Lung microvascular endothelial cell (primary cell): ENCODE measurements at regions not wholly inside any gene's neighbourhood (a gene's known extent, or its start where the extent isn't known, plus 50 kb on each side); places are given as distances from the start of the nearest gene placed in this dataset.

Experiments
- DNase-seq, 2 donors: peaks; one replicate each; pipeline versions ENCODE4 v3.0.0 to v3.0.0-alpha.2; 2010; ENCODE audit warnings: low read depth in 2 of 2

GRCh38 chr3:170780955-170781354, 89.0 kb downstream of the RPL22L1 start:
- no peak for DNase-seq

GRCh38 chr3:170780471-170780870, 89.5 kb downstream of the RPL22L1 start:
- no peak for DNase-seq

- no peak for DNase-seq
Measured at GRCh38 chr3:170778240-170779217, 91.5 kb downstream of the RPL22L1 start.

GRCh38 chr3:170777564-170777926, 92.5 kb downstream of the RPL22L1 start:
- no peak for DNase-seq

- no peak for DNase-seq
Measured at GRCh38 chr3:170776887-170777563, 93.0 kb downstream of the RPL22L1 start.

GRCh38 chr3:170773682-170774425, 96.1 kb downstream of the RPL22L1 start:
- DNase-seq: no peak

- DNase-seq: no peak
Measured at GRCh38 chr3:170772175-170772574, 97.8 kb downstream of the RPL22L1 start.

- DNase-seq: peak in 1 of 2 donors; percentile 38
Measured at GRCh38 chr3:170768334-170768801, 101.6 kb downstream of the RPL22L1 start.

- DNase-seq: no peak
Measured at GRCh38 chr3:170767576-170767941, 102.4 kb downstream of the RPL22L1 start.

GRCh38 chr3:170766823-170767575, 103.0 kb downstream of the RPL22L1 start:
- DNase-seq: no peak

GRCh38 chr3:170766253-170766652, 103.7 kb downstream of the RPL22L1 start:
- no peak for DNase-seq

- DNase-seq: no peak
Measured at GRCh38 chr3:170765419-170766078, 104.4 kb downstream of the RPL22L1 start.

GRCh38 chr3:170764017-170764416, 106.0 kb downstream of the RPL22L1 start:
- DNase-seq: no peak

- DNase-seq: no peak
Measured at GRCh38 chr3:170762064-170762463, 107.9 kb downstream of the RPL22L1 start.

GRCh38 chr3:170761103-170761502, 108.9 kb downstream of the RPL22L1 start:
- no peak for DNase-seq

- peak in 1 of 2 donors; percentile 47 for DNase-seq
Measured at GRCh38 chr3:170760174-170760526, 109.8 kb downstream of the RPL22L1 start.

GRCh38 chr3:170759511-170760173, 110.4 kb downstream of the RPL22L1 start:
- peak; percentile 43 to 75 for DNase-seq

- DNase-seq: no peak
Measured at GRCh38 chr3:170757038-170757437, 113.0 kb downstream of the RPL22L1 start.

GRCh38 chr3:170754311-170754693, 115.7 kb downstream of the RPL22L1 start:
- DNase-seq: no peak
